ENCODE measurements at regions not wholly inside any gene's neighbourhood (a gene's known extent, or its start where the extent isn't known, plus 50 kb on each side); places are given as distances from the start of the nearest gene placed in this dataset.

- no peak for DNase-seq (ENCODE audit: low read depth in 1 of 2, low spot score in 1 of 2)
- no peaks in the 10 kb centered on the region for H3K27me3 ChIP-seq (ENCODE audit: insufficient read depth, poor library complexity, severe bottlenecking)
- no peak overlapping the region for H3K27ac ChIP-seq (replicated peaks)
- no peak overlapping the region for H3K4me3 ChIP-seq (replicated peaks; ENCODE audit: insufficient read depth, low read length)
- TF ChIP-seq POLR2AphosphoS5 (IDR thresholded peaks at IDR 0.05; ENCODE audit: low read depth) (no peak), REST (IDR thresholded peaks at IDR 0.05; ENCODE audit: insufficient replicate concordance, low read depth) (no peak), SPI1 (IDR thresholded peaks at IDR 0.05; ENCODE audit: borderline replicate concordance, low read depth) (no peak), GABPA (IDR thresholded peaks at IDR 0.05; ENCODE audit: low read depth) (no peak)
- TF ChIP-seq, protein P1, sequence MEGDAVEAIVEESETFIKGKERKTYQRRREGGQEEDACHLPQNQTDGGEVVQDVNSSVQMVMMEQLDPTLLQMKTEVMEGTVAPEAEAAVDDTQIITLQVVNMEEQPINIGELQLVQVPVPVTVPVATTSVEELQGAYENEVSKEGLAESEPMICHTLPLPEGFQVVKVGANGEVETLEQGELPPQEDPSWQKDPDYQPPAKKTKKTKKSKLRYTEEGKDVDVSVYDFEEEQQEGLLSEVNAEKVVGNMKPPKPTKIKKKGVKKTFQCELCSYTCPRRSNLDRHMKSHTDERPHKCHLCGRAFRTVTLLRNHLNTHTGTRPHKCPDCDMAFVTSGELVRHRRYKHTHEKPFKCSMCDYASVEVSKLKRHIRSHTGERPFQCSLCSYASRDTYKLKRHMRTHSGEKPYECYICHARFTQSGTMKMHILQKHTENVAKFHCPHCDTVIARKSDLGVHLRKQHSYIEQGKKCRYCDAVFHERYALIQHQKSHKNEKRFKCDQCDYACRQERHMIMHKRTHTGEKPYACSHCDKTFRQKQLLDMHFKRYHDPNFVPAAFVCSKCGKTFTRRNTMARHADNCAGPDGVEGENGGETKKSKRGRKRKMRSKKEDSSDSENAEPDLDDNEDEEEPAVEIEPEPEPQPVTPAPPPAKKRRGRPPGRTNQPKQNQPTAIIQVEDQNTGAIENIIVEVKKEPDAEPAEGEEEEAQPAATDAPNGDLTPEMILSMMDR (IDR thresholded peaks at IDR 0.05; ENCODE audit: insufficient read depth, low read length) = no peak
Measured at GRCh38 chr3:56975567-56975966, 84.9 kb upstream of the SPATA12 start.

DNA sequence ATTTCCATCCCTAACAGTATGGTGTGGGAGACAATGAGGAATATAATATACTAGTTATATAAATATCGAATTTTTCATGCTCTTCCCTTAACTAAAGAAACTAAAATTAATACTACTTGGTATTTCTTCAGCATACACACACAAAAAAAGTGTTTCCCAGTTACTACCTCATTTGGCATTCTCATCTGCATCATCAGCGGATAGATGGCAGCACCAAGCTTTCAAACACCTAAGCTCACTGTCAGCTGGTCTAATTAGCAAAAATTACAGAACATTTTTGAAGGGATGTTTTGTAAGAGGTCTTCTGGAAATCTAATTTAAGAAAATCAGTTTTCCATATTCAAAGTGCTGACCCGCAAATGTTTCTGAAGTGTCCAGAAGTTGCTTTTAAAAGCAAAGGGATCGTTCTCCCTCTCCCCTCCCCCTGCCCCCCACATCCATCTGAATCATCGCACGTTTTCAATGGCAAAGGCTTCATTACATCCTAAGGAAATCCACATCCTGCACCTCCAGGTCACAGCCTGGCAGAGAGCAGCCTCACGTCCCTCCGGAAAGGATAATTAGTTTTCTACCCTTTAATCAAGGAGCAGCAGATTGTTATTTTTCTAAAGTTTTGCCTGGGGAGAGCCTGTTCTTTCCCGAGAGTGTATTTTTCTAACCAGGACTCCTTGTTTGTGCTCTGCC, 86.1 kb upstream of the SPATA12 start:
- TF ChIP-seq, protein P1 (IDR thresholded peaks at IDR 0.05; ENCODE audit: insufficient read depth, low read length) = no peak
- TF ChIP-seq GABPA (IDR thresholded peaks at IDR 0.05; ENCODE audit: low read depth) (no peak), POLR2AphosphoS5 (IDR thresholded peaks at IDR 0.05; ENCODE audit: low read depth) (no peak), SPI1 (IDR thresholded peaks at IDR 0.05; ENCODE audit: borderline replicate concordance, low read depth) (no peak), REST (IDR thresholded peaks at IDR 0.05; ENCODE audit: insufficient replicate concordance, low read depth) (no peak)
- H3K27me3 ChIP-seq (ENCODE audit: insufficient read depth, poor library complexity, severe bottlenecking) = peaks cover 2% of the 10 kb centered on the region
- no peak for DNase-seq (ENCODE audit: low read depth in 1 of 2, low spot score in 1 of 2)
- no peak overlapping the region for H3K4me3 ChIP-seq (replicated peaks; ENCODE audit: insufficient read depth, low read length)
- no peak overlapping the region for H3K27ac ChIP-seq (replicated peaks)

DNA sequence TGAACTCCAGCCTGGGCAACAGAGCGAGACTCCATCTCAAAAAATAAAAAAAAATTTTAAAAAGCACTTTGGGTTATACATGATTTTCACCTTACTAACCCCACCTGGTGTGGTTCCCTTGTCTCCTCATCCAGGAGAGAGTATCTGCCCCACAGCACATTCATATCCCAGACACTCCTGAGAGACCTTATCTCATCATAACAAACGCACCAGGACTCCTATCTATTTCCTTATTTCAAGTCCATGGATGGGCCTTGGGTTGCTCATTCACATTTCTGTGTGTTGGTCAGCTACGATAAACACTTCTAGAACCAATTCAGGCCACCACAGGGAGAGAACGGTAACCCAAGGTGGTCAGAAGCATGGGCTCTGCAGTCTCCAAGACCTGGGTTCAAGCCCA, 88.6 kb upstream of the SPATA12 start:
- no peak overlapping the region for H3K27ac ChIP-seq (replicated peaks)
- TF ChIP-seq, protein P1 (IDR thresholded peaks at IDR 0.05; ENCODE audit: insufficient read depth, low read length) = no peak
- TF ChIP-seq REST (IDR thresholded peaks at IDR 0.05; ENCODE audit: insufficient replicate concordance, low read depth) = no peak
- no peak for TF ChIP-seq POLR2AphosphoS5 (IDR thresholded peaks at IDR 0.05; ENCODE audit: low read depth)
- no peak for TF ChIP-seq GABPA (IDR thresholded peaks at IDR 0.05; ENCODE audit: low read depth)
- TF ChIP-seq SPI1 (IDR thresholded peaks at IDR 0.05; ENCODE audit: borderline replicate concordance, low read depth) = no peak
- peaks cover 2% of the 10 kb centered on the region for H3K27me3 ChIP-seq (ENCODE audit: insufficient read depth, poor library complexity, severe bottlenecking)
- no peak overlapping the region for H3K4me3 ChIP-seq (replicated peaks; ENCODE audit: insufficient read depth, low read length)
- DNase-seq (ENCODE audit: low read depth in 1 of 2, low spot score in 1 of 2) = no peak

All from HL-60 (cell line).